Islet precursor cell (in vitro differentiated cells): ENCODE measurements at regions not wholly inside any gene's neighbourhood (a gene's known extent, or its start where the extent isn't known, plus 50 kb on each side); places are given as distances from the start of the nearest gene placed in this dataset.
"Not testable (repeated sequence)": the region's sequence is repeated elsewhere in the genome, so short reads cannot be mapped to it uniquely, and the experiment has no call there.

ENCODE experiments used
- DNase-seq: peaks from one replicate; pipeline ENCODE4 v3.0.0-alpha.2; 2018

GRCh38 chr2:113838744-113839444 lies 51.0 kb upstream of the ACTR3 start:
- no peak for DNase-seq

- no peak for DNase-seq
These were observed 51.6 kb upstream of the ACTR3 start for GRCh38 chr2:113838277-113838676.

GRCh38 chr2:113834051-113834730 lies 55.7 kb upstream of the ACTR3 start:
- peak; percentile 69 for DNase-seq

DNA sequence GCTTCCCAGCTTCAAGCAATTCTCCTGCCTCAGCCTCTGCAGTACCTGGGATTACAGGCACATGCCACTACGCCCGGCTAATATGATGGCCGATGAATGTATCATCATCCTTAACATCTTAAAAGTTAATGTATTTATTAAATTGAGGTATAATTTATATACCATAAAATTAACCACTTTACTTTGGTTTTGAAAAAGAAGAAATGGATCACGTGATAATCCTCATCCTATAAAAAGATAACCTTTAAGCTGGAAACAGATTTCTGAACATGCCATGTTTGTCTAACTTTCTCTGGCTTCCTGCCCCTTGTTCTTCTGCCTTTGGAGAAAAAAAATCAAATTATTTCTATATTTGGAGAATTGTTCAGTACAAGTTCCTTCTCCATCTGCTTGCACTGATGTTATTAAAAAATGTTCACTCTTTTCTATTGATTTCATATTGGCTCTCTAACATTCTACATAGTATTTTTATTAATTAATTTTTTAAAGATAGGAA lies 57.0 kb upstream of the ACTR3 start:
- DNase-seq = no peak

DNA sequence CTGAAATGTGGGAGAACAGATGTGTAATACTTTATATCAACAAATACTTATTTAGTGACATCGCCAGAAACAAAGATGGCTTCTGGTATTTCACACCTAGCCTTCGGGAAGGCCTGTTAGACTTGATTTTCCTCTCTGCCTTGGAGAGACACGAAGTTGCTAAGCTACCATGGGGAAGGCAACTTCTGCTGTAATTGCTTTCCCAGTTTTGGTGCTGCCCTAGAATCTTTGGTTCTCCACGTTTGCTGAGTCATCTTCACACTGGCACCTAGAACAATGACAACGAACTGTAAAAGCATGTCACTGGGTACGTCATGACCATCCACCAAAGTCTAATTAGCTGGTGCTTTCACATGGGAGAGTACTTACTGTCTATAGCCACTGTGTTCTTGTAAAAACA lies 58.7 kb upstream of the ACTR3 start:
- DNase-seq = peak; percentile 83

- no peak for DNase-seq
These were observed 60.1 kb upstream of the ACTR3 start for GRCh38 chr2:113829761-113830160.

GRCh38 chr2:113829270-113829669 lies 60.6 kb upstream of the ACTR3 start:
- no peak for DNase-seq

GRCh38 chr2:113828049-113828742 lies 61.7 kb upstream of the ACTR3 start:
- no peak for DNase-seq

DNA sequence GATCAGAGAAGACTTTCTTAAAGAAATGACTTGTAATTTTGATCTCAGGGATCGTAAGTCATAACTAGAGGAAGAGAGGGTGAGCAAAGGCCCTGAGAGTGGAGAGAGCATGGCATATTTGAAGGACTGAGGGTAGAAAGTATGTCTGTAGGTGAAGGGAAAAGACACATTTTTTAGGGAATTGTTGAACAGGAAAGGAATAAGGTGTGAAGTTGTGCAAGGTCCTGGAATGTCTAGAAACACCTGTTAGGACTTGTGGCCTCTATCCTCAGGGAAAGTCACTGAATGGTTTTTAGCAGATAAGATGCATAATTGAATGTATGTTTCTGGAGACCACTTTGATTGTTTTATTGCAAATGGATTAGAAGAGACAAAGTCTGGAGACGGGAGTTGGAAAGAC lies 62.5 kb upstream of the ACTR3 start:
- DNase-seq = no peak

GRCh38 chr2:113826346-113827285 lies 63.3 kb upstream of the ACTR3 start:
- peak; percentile 59 for DNase-seq

GRCh38 chr2:113823716-113824595 lies 65.9 kb upstream of the ACTR3 start:
- no peak for DNase-seq

GRCh38 chr2:113822087-113822815 lies 65.8 kb upstream of the SLC35F5 start:
- no peak for DNase-seq

- DNase-seq = peak; percentile 99
These were observed 62.0 kb upstream of the SLC35F5 start for GRCh38 chr2:113818382-113818951.

DNA sequence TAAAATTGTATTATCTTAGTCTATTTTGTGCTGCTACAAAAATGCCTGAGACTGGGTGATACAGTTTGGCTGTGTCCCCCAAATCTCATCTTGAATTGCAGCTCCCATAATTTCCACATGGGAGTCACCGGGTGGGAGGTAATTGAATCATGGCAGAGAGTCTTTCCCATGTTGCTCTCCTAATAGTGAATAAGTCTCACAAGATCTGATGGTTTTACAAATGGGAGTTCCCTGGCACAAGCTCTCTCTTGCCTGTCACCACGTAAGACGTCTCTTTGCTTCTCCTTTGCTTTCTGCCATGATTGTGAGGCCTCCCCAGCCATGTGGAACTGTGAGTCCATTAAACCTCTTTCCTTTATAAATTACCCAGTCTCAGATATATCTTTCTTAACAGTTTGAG lies 57.0 kb upstream of the SLC35F5 start:
- not testable (repeated sequence) for DNase-seq

DNA sequence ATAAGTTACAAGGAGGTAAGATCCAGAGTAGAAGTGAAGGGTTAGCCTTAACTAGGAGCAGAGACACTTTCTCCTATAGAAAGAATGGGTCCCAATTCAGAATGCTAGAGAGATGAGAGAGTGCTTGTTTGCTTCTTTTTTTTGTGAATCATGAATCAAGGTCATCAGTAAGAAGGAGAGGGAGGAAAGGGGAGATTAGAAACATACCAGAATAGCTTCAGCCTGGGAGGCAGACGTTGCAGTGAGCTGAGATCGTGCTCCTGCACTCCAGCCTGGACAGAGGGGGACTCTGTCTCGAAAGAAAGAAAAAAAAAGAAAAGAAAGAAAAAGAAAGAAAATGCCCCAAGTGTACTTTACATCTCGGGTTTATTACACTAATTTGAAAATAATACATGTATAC lies 55.8 kb upstream of the SLC35F5 start:
- DNase-seq = no peak

GRCh38 chr2:113809076-113809736 lies 52.8 kb upstream of the SLC35F5 start:
- DNase-seq = no peak

DNA sequence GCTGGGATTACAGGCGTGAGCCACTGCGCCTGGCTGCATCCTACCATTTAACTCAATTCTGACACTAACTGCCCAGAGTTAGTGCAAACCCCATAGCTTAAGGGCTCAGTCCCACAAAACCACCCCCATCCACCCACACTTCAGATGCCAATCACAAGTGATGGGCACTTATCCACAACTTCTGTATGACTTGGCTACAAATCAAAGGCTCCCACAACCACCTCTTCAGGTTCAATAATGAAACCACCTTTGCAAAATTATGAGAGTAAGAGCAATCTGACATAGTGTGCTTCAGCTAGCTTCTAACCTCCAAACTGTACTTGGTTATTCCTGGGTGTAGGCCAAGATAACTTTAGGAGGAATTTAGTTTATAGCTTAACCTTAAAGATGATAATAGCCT lies 51.3 kb upstream of the SLC35F5 start:
- no peak for DNase-seq

DNA sequence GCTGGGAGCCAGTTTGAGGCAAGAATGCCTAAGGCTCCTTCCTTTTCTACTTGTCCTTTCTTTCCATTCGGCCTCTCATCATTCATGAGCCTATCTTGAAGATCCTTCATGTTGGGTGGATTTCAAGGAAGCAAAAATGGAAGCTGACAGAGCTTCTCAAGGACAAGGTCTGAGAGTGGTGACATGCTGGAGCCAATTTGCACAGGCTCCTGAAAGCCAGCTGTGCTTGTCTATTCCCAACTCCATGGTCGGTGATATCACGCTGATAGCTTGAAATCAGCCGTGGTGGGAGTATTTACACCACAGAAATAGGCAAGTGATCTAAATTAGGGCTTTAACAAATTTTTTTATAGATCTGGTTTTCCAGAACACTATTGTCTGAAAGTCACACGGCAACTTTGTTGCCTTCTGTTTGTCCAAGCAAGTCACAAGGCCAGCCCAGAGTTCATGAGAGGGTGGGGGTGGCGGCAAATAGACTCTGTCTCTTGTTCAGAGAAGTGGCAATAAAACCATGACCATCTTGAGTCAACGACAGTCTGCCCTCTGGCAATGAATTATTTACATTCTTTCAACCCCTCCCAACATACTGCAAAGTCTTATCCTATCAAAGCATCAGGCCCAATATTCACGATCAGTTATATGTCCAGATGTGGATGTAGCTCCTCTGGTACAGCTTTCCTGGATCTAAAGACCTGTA lies 49.9 kb upstream of the SLC35F5 start:
- peak; percentile 85 for DNase-seq
